SU-DHL-6 (cell line): ENCODE measurements at regions not wholly inside any gene's neighbourhood (a gene's known extent, or its start where the extent isn't known, plus 50 kb on each side); places are given as distances from the start of the nearest gene placed in this dataset.
A peak's percentile ranks its signal among the peaks of the same experiment; 100 is the strongest.

Experiments used
- H2AFZ ChIP-seq: fragments of 200-600 bp; sonication (generic); 2 replicates; pipeline ENCODE4 v1.6.1; 2014; ENCODE audit warnings: low read depth, mild to moderate bottlenecking, moderate library complexity, mixed read lengths, antibody characterized with exemption, low read length; ENCODE audit not compliant: severe bottlenecking
- H3F3A ChIP-seq: fragments of 200-600 bp; shearing (Covaris generic); 2 replicates; pipeline ENCODE4 v1.6.0; 2016; ENCODE audit warnings: antibody characterized with exemption, mild to moderate bottlenecking; ENCODE audit not compliant: insufficient read depth
- H3K27ac ChIP-seq: fragments of 200-600 bp; sonication (generic); 2 replicates; pipeline ENCODE4 v1.5.1; 2016; ENCODE audit warnings: low read depth, mild to moderate bottlenecking, low read length, moderate library complexity, mixed read lengths
- H3K27me3 ChIP-seq: fragments of 200-600 bp; sonication (generic), shearing (Covaris generic); 2 replicates; pipeline ENCODE4 v1.6.0; 2014; ENCODE audit warnings: mild to moderate bottlenecking, low read length
- H3K36me3 ChIP-seq: fragments of 200-600 bp; sonication (generic); 2 replicates; pipeline ENCODE4 v1.6.1; 2014; ENCODE audit warnings: mild to moderate bottlenecking, low read length, mixed read lengths
- H3K4me2 ChIP-seq: fragments of 300-600, 200-600 bp; shearing (Covaris generic), sonication (generic); 2 replicates; pipeline ENCODE4 v1.6.0; 2014; ENCODE audit warnings: low read length, low read depth, mild to moderate bottlenecking; ENCODE audit not compliant: poor library complexity, severe bottlenecking
- H3K4me3 ChIP-seq: fragments of 200-600 bp; sonication (generic); 2 replicates; pipeline ENCODE4 v1.5.1; 2014; ENCODE audit warnings: antibody characterized with exemption, low read length, mild to moderate bottlenecking, mixed read lengths; ENCODE audit not compliant: insufficient read depth, poor library complexity, severe bottlenecking
- H3K79me2 ChIP-seq: fragments of 200-600 bp; sonication (generic); 2 replicates; pipeline ENCODE4 v1.6.1; 2014; ENCODE audit warnings: mild to moderate bottlenecking, low read length, moderate library complexity; ENCODE audit not compliant: insufficient read depth
- H3K9ac ChIP-seq: fragments of 200-600 bp; sonication (generic); 2 replicates; pipeline ENCODE4 v1.7.0; 2014; ENCODE audit warnings: mild to moderate bottlenecking, low read length
- H3K9me2 ChIP-seq: fragments of 200-600 bp; sonication (generic); replicated peaks from 2 replicates; pipeline ENCODE4 v1.6.1; 2014; ENCODE audit warnings: low read length; ENCODE audit not compliant: insufficient read depth
- H3K9me3 ChIP-seq: fragments of 200-600 bp; sonication (generic); 2 replicates; pipeline ENCODE4 v1.6.1; 2014; ENCODE audit warnings: low read length, mixed read lengths; ENCODE audit not compliant: insufficient read depth
- H4K20me1 ChIP-seq: fragments of 200-600 bp; sonication (generic); 2 replicates; pipeline ENCODE4 v1.6.1; 2014; ENCODE audit warnings: low read depth, mild to moderate bottlenecking, antibody characterized with exemption, low read length, moderate library complexity, mixed read lengths
- CTCF ChIP-seq: fragments of 200-600 bp; sonication (generic); IDR thresholded peaks from one replicate; pipeline ENCODE4 v1.5.1; 2017; ENCODE audit warnings: antibody characterized with exemption, mild to moderate bottlenecking, low read length, moderate library complexity; ENCODE audit not compliant: insufficient read depth, poor library complexity, severe bottlenecking
- EZH2phosphoT487 ChIP-seq: fragments of 200-600 bp; sonication (generic), shearing (Covaris generic); conservative IDR thresholded peaks from 2 replicates; pipeline ENCODE4 v1.6.1; 2018; ENCODE audit warnings: mild to moderate bottlenecking, antibody characterized with exemption, low read length, moderate library complexity, mixed read lengths

GRCh38 chr21:19508442-19508841 lies 1104.9 kb upstream of the TMPRSS15 start:
- no peak overlapping the region for H3K4me3 ChIP-seq
- H3F3A ChIP-seq: no peaks in the 10 kb centered on the region
- no peaks in the 10 kb centered on the region for H4K20me1 ChIP-seq
- H3K9me2 ChIP-seq: no peaks in the 10 kb centered on the region
- H3K79me2 ChIP-seq: no peaks in the 10 kb centered on the region
- H3K9me3 ChIP-seq: no peaks in the 10 kb centered on the region
- H3K4me2 ChIP-seq: no peak overlapping the region
- peak overlapping the region; percentile 81 for H2AFZ ChIP-seq
- no peak overlapping the region for H3K9ac ChIP-seq
- no peaks in the 10 kb centered on the region for H3K27me3 ChIP-seq
- no peaks in the 10 kb centered on the region for H3K36me3 ChIP-seq
- no peak overlapping the region for H3K27ac ChIP-seq
- TF ChIP-seq EZH2phosphoT487 (no peak), CTCF (no peak)

- no peaks in the 10 kb centered on the region for H3K9me2 ChIP-seq
- H3K36me3 ChIP-seq: no peaks in the 10 kb centered on the region
- peak overlapping the region; percentile 81 for H2AFZ ChIP-seq
- H3K27ac ChIP-seq: no peak overlapping the region
- no peak overlapping the region for H3K9ac ChIP-seq
- no peaks in the 10 kb centered on the region for H3K9me3 ChIP-seq
- no peak for TF ChIP-seq EZH2phosphoT487
- no peak for TF ChIP-seq CTCF
- no peak overlapping the region for H3K4me2 ChIP-seq
- no peak overlapping the region for H3K4me3 ChIP-seq
- no peaks in the 10 kb centered on the region for H3K27me3 ChIP-seq
- no peaks in the 10 kb centered on the region for H4K20me1 ChIP-seq
- H3F3A ChIP-seq: no peaks in the 10 kb centered on the region
- H3K79me2 ChIP-seq: no peaks in the 10 kb centered on the region
Measured at GRCh38 chr21:19508844-19509243, 1105.3 kb upstream of the TMPRSS15 start.

GRCh38 chr21:19510057-19510456 lies 1106.5 kb upstream of the TMPRSS15 start:
- no peaks in the 10 kb centered on the region for H3K36me3 ChIP-seq
- no peaks in the 10 kb centered on the region for H3K79me2 ChIP-seq
- H4K20me1 ChIP-seq: no peaks in the 10 kb centered on the region
- no peak overlapping the region for H3K4me3 ChIP-seq
- H3K4me2 ChIP-seq: no peak overlapping the region
- H3K27ac ChIP-seq: no peak overlapping the region
- H3K27me3 ChIP-seq: no peaks in the 10 kb centered on the region
- H3K9me3 ChIP-seq: no peaks in the 10 kb centered on the region
- H3K9ac ChIP-seq: no peak overlapping the region
- H2AFZ ChIP-seq: peak overlapping the region; percentile 81
- H3F3A ChIP-seq: no peaks in the 10 kb centered on the region
- H3K9me2 ChIP-seq: no peaks in the 10 kb centered on the region
- TF ChIP-seq EZH2phosphoT487 (no peak), CTCF (no peak)

- no peak for TF ChIP-seq CTCF
- no peak for TF ChIP-seq EZH2phosphoT487
- H3K4me2 ChIP-seq: no peak overlapping the region
- no peaks in the 10 kb centered on the region for H3F3A ChIP-seq
- no peak overlapping the region for H3K27ac ChIP-seq
- 0 out of 2 replicates have a peak, but pooled peaks cover 4% of the 10 kb centered on the region for H3K9me3 ChIP-seq
- H3K36me3 ChIP-seq: no peaks in the 10 kb centered on the region
- no peak overlapping the region for H3K4me3 ChIP-seq
- no peaks in the 10 kb centered on the region for H3K9me2 ChIP-seq
- no peak overlapping the region for H3K9ac ChIP-seq
- H4K20me1 ChIP-seq: no peaks in the 10 kb centered on the region
- H2AFZ ChIP-seq: no peak overlapping the region
- H3K27me3 ChIP-seq: no peaks in the 10 kb centered on the region
- no peaks in the 10 kb centered on the region for H3K79me2 ChIP-seq
Measured at GRCh38 chr21:19510653-19511052, 1107.1 kb upstream of the TMPRSS15 start.
